AG04450 (cell line): ENCODE measurements at regions not wholly inside any gene's neighbourhood (a gene's known extent, or its start where the extent isn't known, plus 50 kb on each side); places are given as distances from the start of the nearest gene placed in this dataset.

ENCODE experiments used
- CTCF ChIA-PET: fragments of 300-600, 350-600 bp; formaldehyde crosslinking; extraction: SDS; loops from one replicate; lab custom pipeline; 2022; ENCODE audit warnings: antibody characterized with exemption, inconsistent platforms; lab: Charles Lee
- POLR2A ChIA-PET: fragments of 350-600 bp; formaldehyde crosslinking; extraction: SDS; loops from one replicate; lab custom pipeline; 2021; ENCODE audit warnings: antibody characterized with exemption, inconsistent platforms; lab: Yijun Ruan, JAX
- DNase-seq: peaks from one replicate; pipeline ENCODE4 v3.0.0-alpha.2; 2011; ENCODE audit warnings: low read depth, low spot score
- H3K27ac ChIP-seq: one replicate; pipeline ENCODE4 v1.5.1; 2012; ENCODE audit warnings: low read depth, low read length, control low read depth
- H3K27me3 ChIP-seq: one replicate; pipeline ENCODE4 v1.6.0; 2012; ENCODE audit warnings: low read length; ENCODE audit not compliant: control insufficient read depth, insufficient read depth
- H3K4me3 ChIP-seq: 2 replicates; pipeline ENCODE4 v1.5.1; 2011; ENCODE audit warnings: mild to moderate bottlenecking, low read depth, low read length, control low read depth
- H3K9me3 ChIP-seq: 2 replicates; pipeline ENCODE4 v1.5.1; 2012; ENCODE audit warnings: low read length; ENCODE audit not compliant: control insufficient read depth, insufficient read depth
- TF ChIP-seq, protein P1 (sequence below): IDR thresholded peaks from 2 replicates; pipeline ENCODE4 v1.5.1; 2011; ENCODE audit warnings: low read depth, low read length, control low read depth, inconsistent platforms

DNA sequence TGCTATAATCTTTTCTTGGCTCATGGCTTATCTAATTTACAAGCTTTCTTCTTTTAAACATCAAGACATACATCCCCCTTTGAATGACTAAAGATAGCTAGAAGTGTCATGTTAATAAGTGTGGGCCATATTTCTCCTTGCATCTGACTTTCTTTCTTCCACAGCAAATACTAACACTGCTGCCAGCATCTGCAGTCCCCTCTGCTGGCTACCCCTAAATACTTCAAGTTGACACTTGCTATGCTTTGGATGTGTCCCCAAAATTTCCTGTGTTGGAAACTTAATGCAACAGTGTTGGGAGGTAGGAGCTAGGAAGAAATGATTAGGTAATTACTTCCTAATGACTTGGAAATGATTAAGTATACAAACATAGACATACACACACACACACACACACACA, 459.0 kb upstream of the ST8SIA4 start:
- Histone ChIP-seq H3K9me3 (no peaks in the 10 kb centered on the region), H3K4me3 (no peak overlapping the region), H3K27ac (no peak overlapping the region), H3K27me3 (no peaks in the 10 kb centered on the region)
- POLR2A ChIA-PET: no interaction called here
- DNase-seq: no peak
- TF ChIP-seq, protein P1, sequence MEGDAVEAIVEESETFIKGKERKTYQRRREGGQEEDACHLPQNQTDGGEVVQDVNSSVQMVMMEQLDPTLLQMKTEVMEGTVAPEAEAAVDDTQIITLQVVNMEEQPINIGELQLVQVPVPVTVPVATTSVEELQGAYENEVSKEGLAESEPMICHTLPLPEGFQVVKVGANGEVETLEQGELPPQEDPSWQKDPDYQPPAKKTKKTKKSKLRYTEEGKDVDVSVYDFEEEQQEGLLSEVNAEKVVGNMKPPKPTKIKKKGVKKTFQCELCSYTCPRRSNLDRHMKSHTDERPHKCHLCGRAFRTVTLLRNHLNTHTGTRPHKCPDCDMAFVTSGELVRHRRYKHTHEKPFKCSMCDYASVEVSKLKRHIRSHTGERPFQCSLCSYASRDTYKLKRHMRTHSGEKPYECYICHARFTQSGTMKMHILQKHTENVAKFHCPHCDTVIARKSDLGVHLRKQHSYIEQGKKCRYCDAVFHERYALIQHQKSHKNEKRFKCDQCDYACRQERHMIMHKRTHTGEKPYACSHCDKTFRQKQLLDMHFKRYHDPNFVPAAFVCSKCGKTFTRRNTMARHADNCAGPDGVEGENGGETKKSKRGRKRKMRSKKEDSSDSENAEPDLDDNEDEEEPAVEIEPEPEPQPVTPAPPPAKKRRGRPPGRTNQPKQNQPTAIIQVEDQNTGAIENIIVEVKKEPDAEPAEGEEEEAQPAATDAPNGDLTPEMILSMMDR: no peak
- CTCF ChIA-PET: no interaction called here

DNA sequence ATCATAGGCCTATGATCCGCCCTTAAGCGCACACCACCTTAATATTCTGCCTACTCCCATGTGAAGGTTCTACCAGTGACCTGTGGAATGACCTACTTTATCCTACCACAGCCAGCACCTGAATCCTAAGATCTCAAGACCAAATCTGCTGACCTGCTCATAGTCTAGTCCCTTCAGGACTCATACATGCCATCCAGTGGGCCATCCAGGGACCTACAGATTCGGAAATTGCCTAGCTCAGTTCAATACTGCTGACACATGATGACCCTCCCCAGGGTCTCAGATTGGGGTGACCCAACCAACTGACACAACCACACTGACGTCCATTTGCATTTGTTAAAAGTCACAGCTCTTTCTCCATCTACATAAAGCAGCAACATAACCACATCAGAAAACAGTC, 443.8 kb upstream of the ST8SIA4 start:
- Histone ChIP-seq H3K27ac (no peak overlapping the region), H3K27me3 (no peaks in the 10 kb centered on the region), H3K4me3 (no peak overlapping the region), H3K9me3 (peaks cover 13% of the 10 kb centered on the region)
- CTCF ChIA-PET: no interaction called here
- TF ChIP-seq, protein P1: no peak
- DNase-seq: no peak
- POLR2A ChIA-PET: no interaction called here

DNA sequence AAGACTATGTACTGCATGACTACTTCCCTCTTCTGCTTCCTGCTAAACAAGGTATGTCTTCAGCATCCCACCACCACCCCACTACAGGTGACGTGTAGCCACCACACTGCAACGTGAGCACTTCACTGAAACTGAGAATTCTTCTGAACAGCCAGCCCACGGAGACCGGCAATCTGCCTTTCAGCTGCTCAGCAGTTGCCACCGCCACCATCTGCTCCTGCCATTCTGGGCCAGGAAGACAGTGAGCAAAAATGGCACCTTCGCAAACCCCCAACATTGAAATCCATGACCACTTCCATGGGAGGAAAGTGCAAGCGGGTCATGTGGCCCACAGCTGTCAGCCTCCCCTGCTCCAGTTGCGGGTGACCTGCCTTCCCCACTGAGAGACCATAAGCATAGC, 443.4 kb upstream of the ST8SIA4 start:
- ChIA-PET CTCF (no interaction called here), POLR2A (no interaction called here)
- no peak for DNase-seq
- no peaks in the 10 kb centered on the region for H3K27me3 ChIP-seq
- H3K4me3 ChIP-seq: no peak overlapping the region
- H3K9me3 ChIP-seq: peaks cover 13% of the 10 kb centered on the region
- H3K27ac ChIP-seq: no peak overlapping the region
- TF ChIP-seq, protein P1: no peak

DNA sequence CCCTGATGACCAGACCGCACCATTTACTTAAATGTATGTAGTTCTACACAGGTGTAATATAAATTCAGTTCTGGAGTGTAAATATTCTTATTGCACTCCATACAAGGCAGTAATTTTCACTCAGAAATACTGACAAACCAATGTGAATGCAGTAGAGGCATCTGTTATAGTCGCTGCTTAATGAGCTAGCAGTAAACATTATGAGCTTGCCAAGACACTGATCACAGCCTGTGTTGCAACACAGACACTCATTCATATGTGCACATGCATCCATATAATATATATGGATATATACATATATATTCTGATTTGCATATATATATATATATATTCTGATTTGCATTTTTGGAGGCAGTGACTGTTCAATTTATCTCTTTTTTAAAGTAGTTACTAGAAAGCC, 435.1 kb upstream of the ST8SIA4 start:
- H3K27me3 ChIP-seq: no peaks in the 10 kb centered on the region
- no peak overlapping the region for H3K4me3 ChIP-seq
- H3K9me3 ChIP-seq: no peaks in the 10 kb centered on the region
- POLR2A ChIA-PET: no interaction called here
- no peak overlapping the region for H3K27ac ChIP-seq
- no peak for DNase-seq
- TF ChIP-seq, protein P1: no peak
- CTCF ChIA-PET: interaction anchor here (0.5 kb wide), 1 partner anchor 487 kb away, joined by 4 read pairs; no protein-coding TSS in a partner anchor

DNA sequence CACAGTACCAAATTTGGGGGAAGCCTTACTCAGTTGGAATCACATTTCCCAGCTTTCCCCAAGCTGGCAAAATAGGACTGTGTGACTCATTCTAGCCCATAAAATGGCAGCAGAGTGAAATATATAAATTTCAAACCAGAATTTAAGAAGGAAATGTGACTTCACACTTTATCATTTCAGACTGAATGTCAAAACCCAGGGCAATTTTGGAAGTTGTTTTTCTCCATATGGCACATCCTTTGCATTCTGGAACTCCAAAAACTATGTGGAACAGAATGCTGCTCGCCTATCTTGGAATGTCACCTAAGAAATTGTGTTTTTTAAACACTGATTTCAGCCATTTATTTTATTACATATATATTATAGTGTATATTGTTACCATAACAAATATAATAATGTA, 424.7 kb upstream of the ST8SIA4 start:
- H3K27ac ChIP-seq: no peak overlapping the region
- no peak for DNase-seq
- peaks cover 8% of the 10 kb centered on the region for H3K9me3 ChIP-seq
- no peaks in the 10 kb centered on the region for H3K27me3 ChIP-seq
- TF ChIP-seq, protein P1: no peak
- ChIA-PET CTCF (no interaction called here), POLR2A (no interaction called here)
- no peak overlapping the region for H3K4me3 ChIP-seq
